Trophoblast cell (in vitro differentiated cells and primary cell): ENCODE measurements at regions not wholly inside any gene's neighbourhood (a gene's known extent, or its start where the extent isn't known, plus 50 kb on each side); places are given as distances from the start of the nearest gene placed in this dataset.
A peak's percentile ranks its signal among the peaks of the same experiment; 100 is the strongest.

ENCODE experiments used
- DNase-seq, 2 donors: peaks; one replicate each; pipeline ENCODE4 v3.0.0-alpha.2; 2016
- H2AFZ ChIP-seq: 2 replicates; pipeline ENCODE4 v1.6.1; 2013; ENCODE audit warnings: low read length, moderate library complexity, mild to moderate bottlenecking; ENCODE audit not compliant: insufficient read depth, poor library complexity
- H2AK5ac ChIP-seq: 2 replicates; pipeline ENCODE4 v1.6.1; 2013; ENCODE audit warnings: mild to moderate bottlenecking, low read length
- H2BK120ac ChIP-seq: 2 replicates; pipeline ENCODE4 v1.6.1; 2013; ENCODE audit warnings: low read length, mild to moderate bottlenecking, moderate library complexity; ENCODE audit not compliant: insufficient read depth, poor library complexity
- H2BK12ac ChIP-seq: 2 replicates; pipeline ENCODE4 v1.6.1; 2013; ENCODE audit warnings: mild to moderate bottlenecking, low read length, moderate library complexity
- H2BK5ac ChIP-seq: 2 replicates; pipeline ENCODE4 v1.6.1; 2013; ENCODE audit warnings: low read length, low read depth, moderate library complexity, mild to moderate bottlenecking; ENCODE audit not compliant: poor library complexity
- H3K14ac ChIP-seq: 2 replicates; pipeline ENCODE4 v1.6.1; 2013; ENCODE audit warnings: mild to moderate bottlenecking, low read length
- H3K18ac ChIP-seq: 2 replicates; pipeline ENCODE4 v1.6.1; 2013; ENCODE audit warnings: mild to moderate bottlenecking, low read length
- H3K23ac ChIP-seq: 2 replicates; pipeline ENCODE4 v1.6.1; 2013; ENCODE audit warnings: low read length
- H3K27ac ChIP-seq: 2 replicates; pipeline ENCODE4 v1.5.1; 2013; ENCODE audit warnings: low read depth, mild to moderate bottlenecking, inconsistent platforms, low read length, moderate library complexity
- H3K27me3 ChIP-seq: 2 replicates; pipeline ENCODE4 v1.6.1; 2013; ENCODE audit warnings: inconsistent platforms, mild to moderate bottlenecking, low read length, moderate library complexity; ENCODE audit not compliant: insufficient read depth
- H3K36me3 ChIP-seq, 2 experiments: 1 replicate in 1 of 2; 2 replicates in 1 of 2; pipeline ENCODE4 v1.6.1; 2013; ENCODE audit warnings: low read length in 2 of 2, mild to moderate bottlenecking in 2 of 2, moderate library complexity in 1 of 2; ENCODE audit not compliant: insufficient read depth in 2 of 2, control insufficient read depth in 1 of 2
- H3K4ac ChIP-seq: 2 replicates; pipeline ENCODE4 v1.6.1; 2013; ENCODE audit warnings: low read depth, mild to moderate bottlenecking, low read length, moderate library complexity
- H3K4me1 ChIP-seq, 2 experiments: 1 replicate in 1 of 2; 2 replicates in 1 of 2; pipeline ENCODE4 v1.6.1; 2013; ENCODE audit warnings: low read length in 2 of 2, mild to moderate bottlenecking in 2 of 2, moderate library complexity in 1 of 2; ENCODE audit not compliant: insufficient read depth in 2 of 2, control insufficient read depth in 1 of 2
- H3K4me2 ChIP-seq: 2 replicates; pipeline ENCODE4 v1.6.1; 2013; ENCODE audit warnings: inconsistent platforms, mild to moderate bottlenecking, low read length, moderate library complexity
- H3K4me3 ChIP-seq: 2 replicates; pipeline ENCODE4 v1.5.1; 2013; ENCODE audit warnings: mild to moderate bottlenecking, low read depth, low read length, inconsistent platforms
- H3K79me1 ChIP-seq: one replicate; pipeline ENCODE4 v1.6.1; 2013; ENCODE audit warnings: low read length
- H3K79me2 ChIP-seq: 2 replicates; pipeline ENCODE4 v1.6.1; 2013; ENCODE audit warnings: low read length, mild to moderate bottlenecking; ENCODE audit not compliant: control insufficient read depth, insufficient read depth, poor library complexity
- H3K9ac ChIP-seq: 2 replicates; pipeline ENCODE4 v1.6.1; 2013; ENCODE audit warnings: mild to moderate bottlenecking, low read length
- H3K9me3 ChIP-seq: 2 replicates; pipeline ENCODE4 v1.6.1; 2013; ENCODE audit warnings: low read depth, mild to moderate bottlenecking, control low read depth, inconsistent platforms, low read length; ENCODE audit not compliant: insufficient read depth
- H4K12ac ChIP-seq: 2 replicates; pipeline ENCODE4 v1.6.1; 2013; ENCODE audit warnings: low read depth, mild to moderate bottlenecking, low read length, moderate library complexity
- H4K8ac ChIP-seq: 2 replicates; pipeline ENCODE4 v1.6.1; 2013; ENCODE audit warnings: low read depth, mild to moderate bottlenecking, low read length, moderate library complexity
- H4K91ac ChIP-seq: one replicate; pipeline ENCODE4 v1.6.1; 2013; ENCODE audit warnings: low read depth, mild to moderate bottlenecking, low read length, moderate library complexity
- WGBS: extraction: QIAGEN DNeasy Blood & Tissue Kit; methylation state at CpG from one replicate; pipeline ENCODE4 v1.1.7; 2013; ENCODE audit warnings: missing lambda C conversion rate; ENCODE audit not compliant: insufficient read length, insufficient coverage; ENCODE audit errors: extremely low coverage; 5-methylcytosine and 5-hydroxymethylcytosine counted together

DNA sequence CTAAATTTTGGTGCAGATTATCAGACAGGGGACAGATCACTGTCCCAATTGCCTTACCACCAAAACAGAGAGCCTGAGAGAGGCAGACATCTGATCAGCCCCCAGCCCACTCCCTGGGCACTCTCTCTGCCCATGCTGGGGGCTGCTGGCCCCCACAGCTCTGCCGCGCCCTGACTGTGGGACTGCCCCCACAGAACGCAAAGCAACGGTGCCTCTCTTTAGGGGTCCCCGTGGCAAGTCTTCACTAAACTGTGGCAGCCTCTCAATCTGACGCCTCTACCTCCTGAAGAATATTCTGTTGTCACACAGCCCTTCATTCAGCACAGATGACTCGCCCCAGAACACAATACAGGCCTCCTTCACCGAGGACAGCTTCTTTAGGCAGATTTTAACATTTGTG is 197.4 kb downstream of the ERCC6L2 start:
- H3K4ac ChIP-seq, result no peak overlapping the region
- H3K4me1 ChIP-seq, result peaks cover 2 to 4% of the 10 kb centered on the region in 2 experiments
- no peaks in the 10 kb centered on the region for H3K36me3 ChIP-seq

DNA sequence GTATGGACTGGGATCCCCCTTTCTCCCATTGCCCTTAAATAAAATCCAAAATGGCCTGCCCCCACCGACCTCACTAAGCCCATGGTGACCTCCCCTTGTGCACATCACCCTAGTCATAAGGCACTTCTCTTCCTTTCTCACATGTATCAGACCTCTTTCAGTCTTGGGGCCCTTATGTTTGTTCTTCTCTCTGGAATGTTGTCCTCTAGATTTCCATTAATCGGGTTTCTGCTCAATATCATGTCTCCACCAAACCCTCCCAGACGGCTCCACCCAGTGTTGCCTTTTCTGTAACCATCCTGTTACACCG is 196.3 kb downstream of the ERCC6L2 start:
- Histone ChIP-seq H2BK120ac (no peak overlapping the region), H3K9ac (no peak overlapping the region), H3K79me1 (no peaks in the 10 kb centered on the region), H3K4me2 (no peak overlapping the region), H4K91ac (no peak overlapping the region), H3K18ac (no peak overlapping the region), H3K9me3 (no peaks in the 10 kb centered on the region), H2BK12ac (no peak overlapping the region), H3K27me3 (no peaks in the 10 kb centered on the region), H2BK5ac (no peak overlapping the region), H3K14ac (no peak overlapping the region), H4K12ac (no peak overlapping the region), H3K27ac (no peak overlapping the region), H3K79me2 (no peaks in the 10 kb centered on the region), H4K8ac (no peak overlapping the region), H3K4ac (no peak overlapping the region), H3K4me1 (peaks cover 2 to 4% of the 10 kb centered on the region in 2 experiments), H2AK5ac (no peak overlapping the region), H3K23ac (no peak overlapping the region), H3K4me3 (no peak overlapping the region), H2AFZ (no peak overlapping the region), H3K36me3 (no peaks in the 10 kb centered on the region)
- no peak for DNase-seq
- no CpG with 5 or more reads among the region's 4 CpGs for WGBS

More for the DNA sequence above, 197.4 kb downstream of the ERCC6L2 start:
- WGBS, result no CpG with 5 or more reads among the region's 8 CpGs
- no peak overlapping the region for H4K12ac ChIP-seq
- H3K79me1 ChIP-seq, result no peaks in the 10 kb centered on the region
- no peak overlapping the region for H4K91ac ChIP-seq
- H3K4me3 ChIP-seq, result no peak overlapping the region
- no peak overlapping the region for H2AK5ac ChIP-seq
- no peaks in the 10 kb centered on the region for H3K27me3 ChIP-seq
- H3K18ac ChIP-seq, result no peak overlapping the region
- no peak overlapping the region for H3K9ac ChIP-seq
- DNase-seq, result no peak
- no peak overlapping the region for H3K4me2 ChIP-seq
- H3K27ac ChIP-seq, result no peak overlapping the region
- H2AFZ ChIP-seq, result no peak overlapping the region
- H2BK12ac ChIP-seq, result no peak overlapping the region
- no peak overlapping the region for H2BK120ac ChIP-seq
- no peak overlapping the region for H4K8ac ChIP-seq
- H3K79me2 ChIP-seq, result no peaks in the 10 kb centered on the region
- H3K14ac ChIP-seq, result no peak overlapping the region
- H2BK5ac ChIP-seq, result no peak overlapping the region
- H3K23ac ChIP-seq, result no peak overlapping the region
- H3K9me3 ChIP-seq, result no peaks in the 10 kb centered on the region

GRCh38 chr9:96071076-96071814 is 195.8 kb downstream of the ERCC6L2 start:
- no peak overlapping the region for H3K18ac ChIP-seq
- no CpG with 5 or more reads among the region's 5 CpGs for WGBS
- no peak overlapping the region for H4K91ac ChIP-seq
- no peak overlapping the region for H4K8ac ChIP-seq
- H3K36me3 ChIP-seq, result no peaks in the 10 kb centered on the region
- no peak overlapping the region for H4K12ac ChIP-seq
- H3K9ac ChIP-seq, result no peak overlapping the region
- H3K27me3 ChIP-seq, result no peaks in the 10 kb centered on the region
- DNase-seq, result peak in 1 of 2 donors; percentile 35
- H2BK120ac ChIP-seq, result no peak overlapping the region
- no peak overlapping the region for H3K14ac ChIP-seq
- H3K4me2 ChIP-seq, result no peak overlapping the region
- no peaks in the 10 kb centered on the region for H3K79me2 ChIP-seq
- no peak overlapping the region for H3K23ac ChIP-seq
- no peak overlapping the region for H2BK5ac ChIP-seq
- no peak overlapping the region for H3K4me3 ChIP-seq
- no peak overlapping the region for H3K27ac ChIP-seq
- no peak overlapping the region for H2AFZ ChIP-seq
- H3K4ac ChIP-seq, result no peak overlapping the region
- peaks cover 2 to 4% of the 10 kb centered on the region in 2 experiments for H3K4me1 ChIP-seq
- no peak overlapping the region for H2AK5ac ChIP-seq
- H3K9me3 ChIP-seq, result no peaks in the 10 kb centered on the region
- H3K79me1 ChIP-seq, result no peaks in the 10 kb centered on the region
- no peak overlapping the region for H2BK12ac ChIP-seq

DNA sequence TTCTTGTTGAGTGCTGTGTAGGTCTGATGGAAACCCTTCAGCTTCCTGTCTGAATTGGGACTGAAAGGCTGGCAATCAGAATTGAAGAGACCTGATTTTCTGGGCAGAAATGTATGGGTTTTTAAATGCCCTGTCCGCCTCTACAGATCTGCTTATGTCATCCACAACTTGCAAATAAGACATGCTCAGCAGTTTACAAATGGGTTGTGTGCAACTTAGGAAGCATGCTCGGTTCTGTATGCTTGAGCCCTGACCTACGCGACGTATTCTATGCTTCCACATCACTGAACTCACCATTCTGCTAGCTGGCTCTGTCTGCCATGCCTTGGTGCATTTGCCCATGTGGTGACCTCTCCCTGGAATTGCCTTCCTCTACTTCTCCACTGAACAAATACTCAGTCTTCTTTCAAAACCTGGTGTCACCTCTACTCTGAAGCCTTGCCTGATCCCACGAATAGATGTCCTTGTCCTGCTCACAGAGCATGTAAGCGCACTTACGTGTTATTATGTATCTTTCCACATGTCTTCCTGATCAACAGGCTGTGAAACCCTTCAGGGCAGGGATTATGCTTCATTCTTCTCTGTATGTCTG is 194.2 kb downstream of the ERCC6L2 start:
- no peak overlapping the region for H2AFZ ChIP-seq
- no peaks in the 10 kb centered on the region for H3K9me3 ChIP-seq
- H2BK12ac ChIP-seq, result no peak overlapping the region
- H3K36me3 ChIP-seq, result no peaks in the 10 kb centered on the region
- H3K18ac ChIP-seq, result no peak overlapping the region
- H3K4ac ChIP-seq, result no peak overlapping the region
- no peak overlapping the region for H4K91ac ChIP-seq
- WGBS, result no CpG with 5 or more reads among the region's 8 CpGs
- H3K79me1 ChIP-seq, result no peaks in the 10 kb centered on the region
- H2BK5ac ChIP-seq, result no peak overlapping the region
- no peak overlapping the region for H3K27ac ChIP-seq
- no peak overlapping the region for H3K23ac ChIP-seq
- no peak overlapping the region for H2AK5ac ChIP-seq
- no peaks in the 10 kb centered on the region for H3K79me2 ChIP-seq
- H3K4me1 ChIP-seq, result peaks cover 2 to 6% of the 10 kb centered on the region in 2 experiments
- H3K4me3 ChIP-seq, result no peak overlapping the region
- no peak overlapping the region for H4K12ac ChIP-seq
- no peak overlapping the region for H3K9ac ChIP-seq
- no peaks in the 10 kb centered on the region for H3K27me3 ChIP-seq
- no peak overlapping the region for H4K8ac ChIP-seq
- no peak overlapping the region for H2BK120ac ChIP-seq
- no peak overlapping the region for H3K4me2 ChIP-seq
- no peak for DNase-seq
- H3K14ac ChIP-seq, result no peak overlapping the region
